GM18519 (cell line): ENCODE measurements at regions not wholly inside any gene's neighbourhood (a gene's known extent, or its start where the extent isn't known, plus 50 kb on each side); places are given as distances from the start of the nearest gene placed in this dataset.
"Not testable (repeated sequence)": the region's sequence is repeated elsewhere in the genome, so short reads cannot be mapped to it uniquely, and the experiment has no call there.

ENCODE experiments used
- ATAC-seq: cut with Tn5 transposase; IDR thresholded peaks from one replicate; pipeline ENCODE4 v1.9.1; 2021; ENCODE audit warnings: mild to moderate bottlenecking, moderate library complexity; ENCODE audit not compliant: unreplicated experiment, low FRiP score

DNA sequence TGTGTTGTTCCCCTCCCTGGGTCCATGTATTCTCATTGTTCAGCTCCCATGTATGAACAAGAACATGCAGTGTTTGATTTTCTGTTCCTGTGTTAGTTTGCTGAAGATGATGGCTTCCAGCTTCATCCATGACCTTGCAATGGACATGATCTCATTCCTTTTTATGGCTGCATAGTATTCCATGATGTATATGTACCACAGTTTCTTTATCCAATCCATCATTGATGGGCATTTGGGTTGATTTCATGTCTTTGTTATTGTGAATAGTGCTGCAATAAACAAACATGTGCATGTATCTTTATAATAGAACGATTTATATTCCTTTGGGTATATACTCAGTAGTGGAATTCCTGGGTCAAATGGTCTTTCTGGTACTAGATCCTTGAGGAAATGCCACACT lies 65.1 kb upstream of the SLC13A1 start:
- not testable (repeated sequence) for ATAC-seq

DNA sequence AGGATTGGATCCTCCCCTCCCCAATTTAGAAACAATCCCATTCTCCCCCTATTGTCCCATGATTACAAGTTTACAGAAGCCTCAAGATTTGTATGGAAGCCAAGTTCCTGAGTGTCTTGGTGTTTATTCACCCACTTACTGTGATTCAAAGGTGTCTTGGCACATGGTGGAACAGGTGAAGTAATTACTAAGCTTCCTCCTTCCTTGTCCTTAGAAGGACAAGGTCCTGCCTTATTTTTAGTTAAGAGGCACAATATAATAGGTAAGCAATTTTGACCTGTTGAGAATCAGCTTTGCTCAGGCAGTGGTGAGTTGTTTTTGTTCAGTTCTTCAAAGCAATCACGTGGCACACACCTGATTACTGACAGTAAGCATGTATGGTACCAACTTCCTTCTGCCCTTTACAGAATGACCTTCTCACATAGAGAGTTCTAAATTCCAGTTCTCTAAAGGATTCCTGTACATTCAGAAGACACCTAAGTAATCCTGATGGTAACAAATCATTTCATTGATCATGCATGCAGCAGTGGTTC lies 60.7 kb upstream of the SLC13A1 start:
- no peak for ATAC-seq

DNA sequence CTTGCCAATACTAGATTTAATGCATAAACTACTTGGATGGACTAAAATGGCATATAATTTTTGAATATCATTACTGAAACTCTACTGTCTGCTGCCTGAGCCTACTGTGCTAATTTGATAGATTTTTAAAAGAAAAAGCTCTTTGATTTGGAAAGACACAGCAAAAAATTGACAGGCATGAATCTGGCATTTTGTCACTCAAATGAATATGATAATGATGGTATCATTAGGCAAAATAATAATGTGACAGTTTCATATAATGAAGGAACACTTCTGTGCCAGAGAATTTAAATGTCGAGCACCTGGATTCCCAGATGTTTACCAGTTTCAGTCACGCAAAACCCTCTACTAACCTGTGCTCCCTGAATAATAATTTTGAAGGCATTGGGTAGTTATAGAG lies 60.0 kb upstream of the SLC13A1 start:
- ATAC-seq, result no peak
